ENCODE measurements at regions not wholly inside any gene's neighbourhood (a gene's known extent, or its start where the extent isn't known, plus 50 kb on each side); places are given as distances from the start of the nearest gene placed in this dataset.

DNA sequence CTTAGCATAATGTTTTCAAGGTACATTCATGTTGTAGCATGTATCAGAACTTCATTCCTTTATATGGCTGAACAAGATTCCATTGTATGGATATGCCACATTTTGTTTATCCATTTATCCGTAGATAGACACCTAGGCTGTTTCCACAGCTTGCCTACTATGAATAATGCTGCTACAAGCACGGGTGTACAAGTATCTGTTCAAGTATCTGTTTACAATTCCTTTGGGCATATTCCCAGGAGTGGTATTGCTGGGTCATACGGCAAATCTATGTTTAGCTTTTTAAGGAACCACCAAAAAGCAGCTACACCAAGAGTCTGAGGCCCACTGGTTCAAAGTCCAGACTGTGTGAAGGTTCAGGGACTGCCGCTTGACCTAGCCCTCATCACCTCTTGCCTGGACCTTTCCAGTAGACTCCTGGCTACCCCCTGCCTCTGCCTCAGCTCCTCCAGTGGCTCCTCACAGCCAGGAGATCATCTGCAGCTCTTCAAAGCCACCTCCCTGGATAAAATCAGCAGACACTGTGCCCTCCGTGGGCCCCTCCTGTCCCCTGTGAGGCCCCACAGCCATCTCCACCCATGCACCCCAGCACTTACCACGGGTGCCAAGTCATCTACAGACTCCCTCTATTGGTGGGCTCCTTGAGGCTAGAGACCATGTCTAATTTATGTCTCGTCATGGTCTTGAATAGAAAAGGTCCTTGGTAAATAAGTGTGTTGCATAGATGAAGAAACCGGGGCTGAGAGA is 160.3 kb downstream of the MN1 start:
- DNase-seq (ENCODE audit: unreplicated experiment), result no peak
- intact Hi-C loops (cut with micrococcal nuclease), result no loop called here
- CTCF ChIA-PET, result interaction anchor here (0.8 kb wide), 1 partner anchor 17 kb away, joined by 3 read pairs; no protein-coding TSS in a partner anchor
- Mint-ChIP-seq H3K4me1 (ENCODE audit: insufficient read depth, unreplicated experiment) (no peaks in the 10 kb centered on the region), H3K36me3 (ENCODE audit: insufficient read depth, unreplicated experiment) (no peaks in the 10 kb centered on the region), H3K4me3 (ENCODE audit: unreplicated experiment) (no peak overlapping the region), H3K27ac (ENCODE audit: low read depth, unreplicated experiment) (no peak overlapping the region), H3K27me3 (ENCODE audit: insufficient read depth, unreplicated experiment) (no peaks in the 10 kb centered on the region), H3K9me3 (ENCODE audit: unreplicated experiment) (no peaks in the 10 kb centered on the region)
- no TSS peak for BruUV-seq (replicated peaks)
- TF ChIP-seq, protein P1, sequence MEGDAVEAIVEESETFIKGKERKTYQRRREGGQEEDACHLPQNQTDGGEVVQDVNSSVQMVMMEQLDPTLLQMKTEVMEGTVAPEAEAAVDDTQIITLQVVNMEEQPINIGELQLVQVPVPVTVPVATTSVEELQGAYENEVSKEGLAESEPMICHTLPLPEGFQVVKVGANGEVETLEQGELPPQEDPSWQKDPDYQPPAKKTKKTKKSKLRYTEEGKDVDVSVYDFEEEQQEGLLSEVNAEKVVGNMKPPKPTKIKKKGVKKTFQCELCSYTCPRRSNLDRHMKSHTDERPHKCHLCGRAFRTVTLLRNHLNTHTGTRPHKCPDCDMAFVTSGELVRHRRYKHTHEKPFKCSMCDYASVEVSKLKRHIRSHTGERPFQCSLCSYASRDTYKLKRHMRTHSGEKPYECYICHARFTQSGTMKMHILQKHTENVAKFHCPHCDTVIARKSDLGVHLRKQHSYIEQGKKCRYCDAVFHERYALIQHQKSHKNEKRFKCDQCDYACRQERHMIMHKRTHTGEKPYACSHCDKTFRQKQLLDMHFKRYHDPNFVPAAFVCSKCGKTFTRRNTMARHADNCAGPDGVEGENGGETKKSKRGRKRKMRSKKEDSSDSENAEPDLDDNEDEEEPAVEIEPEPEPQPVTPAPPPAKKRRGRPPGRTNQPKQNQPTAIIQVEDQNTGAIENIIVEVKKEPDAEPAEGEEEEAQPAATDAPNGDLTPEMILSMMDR (IDR thresholded peaks at IDR 0.05; ENCODE audit: unreplicated experiment), result no peak
- POLR2A ChIA-PET, result no interaction called here

DNA sequence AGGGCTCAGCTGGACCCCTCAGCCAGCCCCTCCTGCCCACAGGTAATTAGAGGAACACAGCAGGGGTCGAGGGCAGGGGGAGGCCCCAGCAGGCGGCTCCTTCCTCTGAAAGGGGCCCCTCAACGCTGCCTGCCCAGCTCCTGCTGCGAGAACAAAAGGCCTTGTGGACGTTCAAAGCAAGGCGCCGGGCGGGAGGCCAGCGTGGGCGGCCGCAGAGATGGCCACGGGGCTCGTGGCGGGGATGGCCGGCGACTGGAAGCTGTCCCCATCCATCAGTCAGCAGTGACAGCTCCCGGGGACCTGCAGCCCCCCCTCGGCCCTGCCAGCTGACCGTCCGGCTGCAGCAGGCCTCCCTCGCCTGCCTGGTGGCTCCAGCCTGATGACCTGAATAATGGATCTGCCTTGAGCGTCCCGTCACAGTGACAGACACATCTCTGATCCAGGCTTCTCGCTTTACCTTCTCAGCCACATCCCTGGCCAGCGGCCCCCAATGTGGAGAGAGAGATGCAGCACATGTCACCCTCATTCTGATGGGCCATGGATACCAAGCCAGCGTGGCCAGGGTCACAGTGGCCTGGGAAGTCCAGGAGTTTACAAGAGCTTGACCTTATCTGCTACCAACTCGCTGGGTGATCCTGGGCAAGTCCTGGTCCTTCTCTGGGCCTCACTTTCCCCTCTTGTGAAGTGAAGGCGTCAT is 159.3 kb downstream of the MN1 start:
- Mint-ChIP-seq H3K9me3 (ENCODE audit: unreplicated experiment) (no peaks in the 10 kb centered on the region), H3K36me3 (ENCODE audit: insufficient read depth, unreplicated experiment) (no peaks in the 10 kb centered on the region), H3K27me3 (ENCODE audit: insufficient read depth, unreplicated experiment) (no peaks in the 10 kb centered on the region), H3K4me1 (ENCODE audit: insufficient read depth, unreplicated experiment) (no peaks in the 10 kb centered on the region), H3K27ac (ENCODE audit: low read depth, unreplicated experiment) (no peak overlapping the region), H3K4me3 (ENCODE audit: unreplicated experiment) (no peak overlapping the region)
- intact Hi-C loops (cut with micrococcal nuclease), result no loop called here
- ChIA-PET POLR2A (no interaction called here), CTCF (interaction anchor here (0.8 kb wide), 1 partner anchor 18 kb away, joined by 3 read pairs; no protein-coding TSS in a partner anchor)
- no peak for DNase-seq (ENCODE audit: unreplicated experiment)
- no TSS peak for BruUV-seq (replicated peaks)
- TF ChIP-seq, protein P1 (IDR thresholded peaks at IDR 0.05; ENCODE audit: unreplicated experiment), result no peak

DNA sequence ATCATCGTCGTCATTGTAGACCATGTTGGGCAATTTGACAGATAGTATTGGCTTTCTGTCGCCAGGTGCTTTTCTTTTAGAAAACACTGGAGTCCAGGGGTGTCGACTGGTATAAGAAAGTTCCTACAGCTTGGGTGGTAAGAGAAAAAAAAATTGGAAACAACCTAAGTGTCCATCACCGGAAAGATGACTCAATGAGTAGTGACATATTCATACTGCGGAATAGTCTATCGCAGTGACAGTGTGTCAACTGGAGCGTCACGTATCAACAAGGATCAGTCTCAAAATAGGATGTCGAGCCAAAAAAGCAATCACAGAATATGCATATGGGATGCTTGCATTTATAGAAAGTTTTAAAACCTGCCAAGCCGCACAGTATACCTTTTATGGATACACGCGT is 157.6 kb downstream of the MN1 start:
- H3K36me3 Mint-ChIP-seq (ENCODE audit: insufficient read depth, unreplicated experiment), result no peaks in the 10 kb centered on the region
- ChIA-PET CTCF (interaction anchor here (0.6 to 0.9 kb wide), 2 partner anchors 25 to 312 kb away, joined by 3 to 4 read pairs; no protein-coding TSS in a partner anchor), POLR2A (interaction anchor here (0.7 kb wide), 1 partner anchor 108 kb away, joined by 3 read pairs; no protein-coding TSS in a partner anchor)
- no peaks in the 10 kb centered on the region for H3K4me1 Mint-ChIP-seq (ENCODE audit: insufficient read depth, unreplicated experiment)
- DNase-seq (ENCODE audit: unreplicated experiment), result no peak
- peaks cover 14% of the 10 kb centered on the region for H3K27me3 Mint-ChIP-seq (ENCODE audit: insufficient read depth, unreplicated experiment)
- H3K9me3 Mint-ChIP-seq (ENCODE audit: unreplicated experiment), result peaks cover 3% of the 10 kb centered on the region
- intact Hi-C loops (cut with micrococcal nuclease), result no loop called here
- TF ChIP-seq, protein P1 (IDR thresholded peaks at IDR 0.05; ENCODE audit: unreplicated experiment), result no peak
- H3K4me3 Mint-ChIP-seq (ENCODE audit: unreplicated experiment), result no peak overlapping the region
- no peak overlapping the region for H3K27ac Mint-ChIP-seq (ENCODE audit: low read depth, unreplicated experiment)
- no TSS peak for BruUV-seq (replicated peaks)

DNA sequence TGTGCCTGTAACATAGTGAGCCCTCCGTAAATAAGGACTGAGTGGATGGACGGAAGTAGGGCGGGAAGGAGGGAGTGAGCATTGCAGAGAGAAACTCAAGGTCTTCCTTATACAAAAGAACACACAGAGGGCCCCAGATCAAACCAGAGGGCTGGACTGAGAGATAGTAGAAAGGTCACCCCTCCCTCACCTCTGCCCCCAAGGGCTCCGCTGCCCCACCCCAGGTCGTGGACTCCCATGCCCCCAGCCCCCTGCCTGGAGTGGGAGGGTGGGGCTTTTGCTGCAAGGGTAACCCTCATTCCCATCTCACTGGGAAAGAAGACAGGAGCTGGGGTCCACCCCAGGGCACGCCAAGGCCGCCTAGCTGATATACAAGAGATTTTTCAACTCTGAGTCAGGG is 157.0 kb downstream of the MN1 start:
- CTCF ChIA-PET, result no interaction called here
- POLR2A ChIA-PET, result no interaction called here
- intact Hi-C loops (cut with micrococcal nuclease), result no loop called here
- Mint-ChIP-seq H3K27me3 (ENCODE audit: insufficient read depth, unreplicated experiment) (peaks cover 21% of the 10 kb centered on the region), H3K9me3 (ENCODE audit: unreplicated experiment) (peaks cover 9% of the 10 kb centered on the region), H3K27ac (ENCODE audit: low read depth, unreplicated experiment) (no peak overlapping the region), H3K4me3 (ENCODE audit: unreplicated experiment) (no peak overlapping the region), H3K36me3 (ENCODE audit: insufficient read depth, unreplicated experiment) (no peaks in the 10 kb centered on the region), H3K4me1 (ENCODE audit: insufficient read depth, unreplicated experiment) (no peaks in the 10 kb centered on the region)
- TF ChIP-seq, protein P1 (IDR thresholded peaks at IDR 0.05; ENCODE audit: unreplicated experiment), result no peak
- no TSS peak for BruUV-seq (replicated peaks)
- DNase-seq (ENCODE audit: unreplicated experiment), result no peak
